Pancreas (tissue), 10 donors: ENCODE measurements at regions not wholly inside any gene's neighbourhood (a gene's known extent, or its start where the extent isn't known, plus 50 kb on each side); places are given as distances from the start of the nearest gene placed in this dataset.

Experiments
- ATAC-seq, 4 donors: fragments of 200-7000 bp; cut with Tn5 transposase; one replicate each; pipeline versions ENCODE4 v1.8.0 to v1.9.1; 2020; ENCODE audit warnings: mild to moderate bottlenecking in 4 of 4, moderate library complexity in 4 of 4
- DNase-seq, 6 donors: peaks; one replicate each; pipeline ENCODE4 v3.0.0-alpha.2; 2020
- FAIRE-seq: peaks from 2 replicates; lab custom pipeline; 2012; peaks lifted over from hg19 to GRCh38; lab: Jason Lieb, UNC
- H3K27ac ChIP-seq, 4 donors: fragments of 200-600 bp; sonication (generic); 1 replicate in 3 of 4; 2 replicates in 1 of 4; pipeline versions ENCODE4 v1.5.0 to v1.8.0; 2020
- H3K27me3 ChIP-seq, 4 donors: fragments of 200-600 bp; one replicate each; pipeline ENCODE4 v1.8.0; 2021
- H3K36me3 ChIP-seq, 3 donors: fragments of 200-600 bp; sonication (generic) in 1 of 3; one replicate each; pipeline versions ENCODE4 v1.5.0 to v1.8.0; 2020 to 2021
- H3K4me1 ChIP-seq, 3 donors: fragments of 200-600 bp; one replicate each; pipeline ENCODE4 v1.8.0; 2021
- H3K4me3 ChIP-seq, 4 donors: fragments of 200-600 bp; sonication (generic) in 2 of 4; one replicate each; pipeline versions ENCODE4 v1.5.0 to v1.8.0; 2020 to 2021
- H3K9me3 ChIP-seq, 4 donors: fragments of 200-600 bp; one replicate each; pipeline ENCODE4 v1.8.0; 2021
- CTCF ChIP-seq, 4 donors: fragments of 200-600 bp; sonication (generic) in 3 of 4; IDR thresholded peaks; one replicate each; pipeline versions ENCODE4 v1.5.0 to v1.8.0; 2021; ENCODE audit warnings: antibody characterized with exemption in 4 of 4
- WGBS, 2 donors: extraction: QIAGEN DNeasy Blood & Tissue Kit; methylation state at CpG; one replicate each; pipeline ENCODE4 v1.1.7; 2013; 5-methylcytosine and 5-hydroxymethylcytosine counted together
- intact Hi-C, 3 donors: fragments of 100-400 bp; cut with DNase I; formaldehyde crosslinking; loops; one replicate each; pipeline versions ENCODE4 v1.11.1 to v1.14.2; 2022
- donor health status: healthy with polysubstance abuse.
- donor health status: DM: no; HTN: no; CAD: no; lungs with moderate emphysema.
- donor health status: DM: no; HTN: no; CAD: no.
- donor health status: control.
- donor health status: control.
- donor health status: Bipolar disorder and iron deficiency.
- donor health status: DM: yes; HTN: yes; CAD: no.
- donor health status: DM: no; HTN: no; CAD: no.
- donor health status: DM: no; HTN: no; CAD: no.
- donor health status: DM: yes; HTN: yes; CAD: no.

GRCh38 chr6:126904176-126904575 is 214.3 kb upstream of the RSPO3 start:
- no peak overlapping the region for H3K27ac ChIP-seq
- no peak for ATAC-seq
- 30 to 35% methylated on average over 1 of the region's 1 CpG for WGBS, 2 donors
- no peaks in the 10 kb centered on the region for H3K27me3 ChIP-seq
- H3K4me3 ChIP-seq: no peak overlapping the region
- intact Hi-C loops: no loop called here
- DNase-seq: no peak
- H3K36me3 ChIP-seq: no peaks in the 10 kb centered on the region
- FAIRE-seq: no peak
- no peak for TF ChIP-seq CTCF (IDR thresholded peaks at IDR 0.05)
- no peaks in the 10 kb centered on the region for H3K9me3 ChIP-seq
- no peaks in the 10 kb centered on the region for H3K4me1 ChIP-seq

GRCh38 chr6:126905917-126906316 is 212.6 kb upstream of the RSPO3 start:
- FAIRE-seq: no peak

GRCh38 chr6:126907312-126907711 is 211.2 kb upstream of the RSPO3 start:
- H3K4me1 ChIP-seq: no peaks in the 10 kb centered on the region
- ATAC-seq (no peak), DNase-seq (no peak), FAIRE-seq (no peak)
- no peaks in the 10 kb centered on the region for H3K27me3 ChIP-seq
- no peak overlapping the region for H3K4me3 ChIP-seq
- TF ChIP-seq CTCF (IDR thresholded peaks at IDR 0.05): no peak
- intact Hi-C loops: no loop called here
- H3K36me3 ChIP-seq: no peaks in the 10 kb centered on the region
- no peaks in the 10 kb centered on the region for H3K9me3 ChIP-seq
- WGBS, 2 donors: 10 to 11% methylated on average over 1 of the region's 1 CpG
- no peak overlapping the region for H3K27ac ChIP-seq

More at GRCh38 chr6:126905917-126906316, 212.6 kb upstream of the RSPO3 start:
- Histone ChIP-seq H3K27ac (no peak overlapping the region), H3K27me3 (no peaks in the 10 kb centered on the region), H3K9me3 (no peaks in the 10 kb centered on the region), H3K4me1 (no peaks in the 10 kb centered on the region), H3K36me3 (no peaks in the 10 kb centered on the region), H3K4me3 (no peak overlapping the region)
- TF ChIP-seq CTCF (IDR thresholded peaks at IDR 0.05): no peak
- intact Hi-C loops: no loop called here
- WGBS, 2 donors: 32 to 36% methylated on average over 4 of the region's 4 CpGs
- no peak for ATAC-seq
- DNase-seq: no peak

GRCh38 chr6:126907996-126908395 is 210.5 kb upstream of the RSPO3 start:
- WGBS, 2 donors: 47 to 59% methylated on average over 5 of the region's 5 CpGs
- FAIRE-seq (no peak), DNase-seq (no peak), ATAC-seq (no peak)
- H3K36me3 ChIP-seq: no peaks in the 10 kb centered on the region
- H3K9me3 ChIP-seq: no peaks in the 10 kb centered on the region
- no peak for TF ChIP-seq CTCF (IDR thresholded peaks at IDR 0.05)
- intact Hi-C loops: no loop called here
- H3K27ac ChIP-seq: no peak overlapping the region
- no peak overlapping the region for H3K4me3 ChIP-seq
- H3K4me1 ChIP-seq: no peaks in the 10 kb centered on the region
- no peaks in the 10 kb centered on the region for H3K27me3 ChIP-seq

- H3K4me1 ChIP-seq: no peaks in the 10 kb centered on the region
- ATAC-seq (no peak), DNase-seq (no peak), FAIRE-seq (no peak)
- H3K9me3 ChIP-seq: no peaks in the 10 kb centered on the region
- no peaks in the 10 kb centered on the region for H3K36me3 ChIP-seq
- WGBS, 2 donors: 34 to 52% methylated on average over 3 of the region's 3 CpGs
- intact Hi-C loops: no loop called here
- no peak overlapping the region for H3K27ac ChIP-seq
- H3K4me3 ChIP-seq: no peak overlapping the region
- no peaks in the 10 kb centered on the region for H3K27me3 ChIP-seq
- TF ChIP-seq CTCF (IDR thresholded peaks at IDR 0.05): no peak
Observed at GRCh38 chr6:126909493-126909892, 209.0 kb upstream of the RSPO3 start.
